ENCODE measurements at regions not wholly inside any gene's neighbourhood (a gene's known extent, or its start where the extent isn't known, plus 50 kb on each side); places are given as distances from the start of the nearest gene placed in this dataset.

GRCh38 chr12:125704803-125705202 is 639.6 kb downstream of the AACS start:
- TF ChIP-seq CTCF (IDR thresholded peaks at IDR 0.05) (no peak), EZH2phosphoT487 (IDR thresholded peaks at IDR 0.05) (no peak)
